ENCODE measurements at regions not wholly inside any gene's neighbourhood (a gene's known extent, or its start where the extent isn't known, plus 50 kb on each side); places are given as distances from the start of the nearest gene placed in this dataset.

DNA sequence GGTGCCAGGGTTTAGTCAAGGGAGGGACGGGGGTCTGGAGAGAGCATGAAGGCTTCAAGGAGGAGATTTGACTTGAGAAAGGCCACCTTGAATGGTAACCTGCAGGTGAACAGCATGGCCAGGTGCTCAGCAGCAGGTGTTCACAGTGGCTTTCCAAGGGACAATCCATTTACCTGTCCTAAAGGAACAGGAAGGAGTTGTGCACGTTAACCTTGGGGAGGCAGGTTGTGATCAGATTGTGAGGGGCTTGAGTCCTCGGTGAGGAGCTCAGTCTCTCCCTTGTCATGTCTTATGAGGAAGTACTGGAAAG lies 120.1 kb upstream of the ERCC6L2 start:
- CTCF ChIA-PET (ENCODE audit: low intra/inter-chr PET ratio, low total read pairs), result no interaction called here
- Histone ChIP-seq H2AFZ (ENCODE audit: low read length) (no peak overlapping the region), H3K27me3 (ENCODE audit: control insufficient read depth in 1 of 2, insufficient read depth in 2 of 2, low read length in 2 of 2) (peaks cover 0 to 3% of the 10 kb centered on the region in 2 experiments; a peak in 1 of 5 replicates), H3K9ac (ENCODE audit: insufficient read depth, low read depth, low read length) (no peak overlapping the region), H4K20me1 (ENCODE audit: insufficient read depth, low read length) (no peaks in the 10 kb centered on the region), H3K36me3 (replicated peaks in 1 of 2; ENCODE audit: control insufficient read depth in 1 of 2, insufficient read depth in 2 of 2, low read length in 2 of 2) (no peaks in the 10 kb centered on the region), H3K4me3 (replicated peaks in 1 of 3; ENCODE audit: insufficient read depth in 1 of 3, low read depth in 2 of 3, low read length in 3 of 3) (no peak overlapping the region), H3K4me2 (ENCODE audit: low read depth, low read length) (no peak overlapping the region), H3K27ac (ENCODE audit: extremely low read length, insufficient read depth, low read length) (no peak overlapping the region), H3K79me2 (ENCODE audit: insufficient read depth, low read length) (no peaks in the 10 kb centered on the region), H3K4me1 (ENCODE audit: insufficient read depth, low read length) (peaks cover 45% of the 10 kb centered on the region), H3K9me3 (ENCODE audit: low read length) (no peaks in the 10 kb centered on the region)
- no TSS peak for BruUV-seq (replicated peaks)
- intact Hi-C loops (cut with micrococcal nuclease; ENCODE audit: unreplicated experiment), result no loop called here
- DNase-seq (ENCODE audit: low spot score) (no peak), ATAC-seq (no peak), FAIRE-seq (no peak)
- 11% methylated on average over 3 of the region's 3 CpGs for WGBS (ENCODE audit: low lambda C conversion rate)
- in situ Hi-C loops (cut with HindIII; ENCODE audit: extremely low pct_ligation_motif_present, low pct_unique_long_range_greater_than_20kb), result no loop called here
- TF ChIP-seq NFYB (CRISPR knock-in tag; IDR thresholded peaks at IDR 0.05) (no peak), ZNF232 (CRISPR knock-in tag; IDR thresholded peaks at IDR 0.05; ENCODE audit: borderline replicate concordance) (no peak), RBM22 (optimal IDR thresholded peaks at IDR 0.05; ENCODE audit: low read length) (no peak), SSRP1 (CRISPR knock-in tag; IDR thresholded peaks at IDR 0.05) (no peak), NFE2L1 (CRISPR knock-in tag; IDR thresholded peaks at IDR 0.05; ENCODE audit: borderline replicate concordance) (no peak), ZKSCAN8 (CRISPR knock-in tag; IDR thresholded peaks at IDR 0.05; ENCODE audit: borderline replicate concordance) (no peak), PCBP2 (optimal IDR thresholded peaks at IDR 0.05; ENCODE audit: low read depth, low read length, poor library complexity, severe bottlenecking) (no peak), ATM (IDR thresholded peaks at IDR 0.05; ENCODE audit: borderline replicate concordance) (no peak), ELF4 (CRISPR knock-in tag; IDR thresholded peaks at IDR 0.05; ENCODE audit: borderline replicate concordance) (no peak)
- TF ChIP-seq, protein P1, sequence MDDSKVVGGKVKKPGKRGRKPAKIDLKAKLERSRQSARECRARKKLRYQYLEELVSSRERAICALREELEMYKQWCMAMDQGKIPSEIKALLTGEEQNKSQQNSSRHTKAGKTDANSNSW (CRISPR knock-in tag; IDR thresholded peaks at IDR 0.05; ENCODE audit: borderline replicate concordance), result no peak
- TF ChIP-seq, protein P2, sequence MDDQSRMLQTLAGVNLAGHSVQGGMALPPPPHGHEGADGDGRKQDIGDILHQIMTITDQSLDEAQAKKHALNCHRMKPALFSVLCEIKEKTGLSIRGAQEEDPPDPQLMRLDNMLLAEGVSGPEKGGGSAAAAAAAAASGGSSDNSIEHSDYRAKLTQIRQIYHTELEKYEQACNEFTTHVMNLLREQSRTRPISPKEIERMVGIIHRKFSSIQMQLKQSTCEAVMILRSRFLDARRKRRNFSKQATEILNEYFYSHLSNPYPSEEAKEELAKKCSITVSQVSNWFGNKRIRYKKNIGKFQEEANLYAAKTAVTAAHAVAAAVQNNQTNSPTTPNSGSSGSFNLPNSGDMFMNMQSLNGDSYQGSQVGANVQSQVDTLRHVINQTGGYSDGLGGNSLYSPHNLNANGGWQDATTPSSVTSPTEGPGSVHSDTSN (CRISPR knock-in tag; IDR thresholded peaks at IDR 0.05; ENCODE audit: borderline replicate concordance), result no peak
- POLR2A ChIA-PET, result interaction anchor here (2.6 kb wide), 1 partner anchor 120 kb away, joined by 7 read pairs; the partner anchor contains the start of gene ERCC6L2

Data from HepG2 (cell line).